IPS DF 6.9 (cell line): ENCODE measurements at regions not wholly inside any gene's neighbourhood (a gene's known extent, or its start where the extent isn't known, plus 50 kb on each side); places are given as distances from the start of the nearest gene placed in this dataset.
"Not testable (repeated sequence)": the region's sequence is repeated elsewhere in the genome, so short reads cannot be mapped to it uniquely, and the experiment has no call there.

Source experiments
- DNase-seq: peaks from one replicate; pipeline ENCODE4 v3.0.0-alpha.2; 2013; ENCODE audit warnings: low read depth, low spot score
- H3K27ac ChIP-seq: one replicate; pipeline ENCODE4 v1.5.1; 2013; ENCODE audit warnings: low read length, control low read depth
- H3K27me3 ChIP-seq: 2 replicates; pipeline ENCODE4 v1.6.1; 2013; ENCODE audit warnings: mild to moderate bottlenecking, low read length; ENCODE audit not compliant: control insufficient read depth, insufficient read depth
- H3K36me3 ChIP-seq: 2 replicates; pipeline ENCODE4 v1.6.1; 2013; ENCODE audit warnings: low read length; ENCODE audit not compliant: control insufficient read depth, insufficient read depth
- H3K4me1 ChIP-seq: 2 replicates; pipeline ENCODE4 v1.6.1; 2013; ENCODE audit warnings: low read length; ENCODE audit not compliant: control insufficient read depth, insufficient read depth
- H3K4me3 ChIP-seq: 2 replicates; pipeline ENCODE4 v1.5.1; 2013; ENCODE audit warnings: mild to moderate bottlenecking, low read length
- H3K9me3 ChIP-seq: 2 replicates; pipeline ENCODE4 v1.6.1; 2013; ENCODE audit warnings: low read length, inconsistent platforms; ENCODE audit not compliant: control insufficient read depth, insufficient read depth
- WGBS: extraction: QIAGEN DNeasy Blood & Tissue Kit; methylation state at CpG from one replicate; pipeline ENCODE4 v1.1.7; 2013; ENCODE audit warnings: mixed read lengths, missing lambda C conversion rate; ENCODE audit not compliant: insufficient read length, insufficient coverage; 5-methylcytosine and 5-hydroxymethylcytosine counted together

DNA sequence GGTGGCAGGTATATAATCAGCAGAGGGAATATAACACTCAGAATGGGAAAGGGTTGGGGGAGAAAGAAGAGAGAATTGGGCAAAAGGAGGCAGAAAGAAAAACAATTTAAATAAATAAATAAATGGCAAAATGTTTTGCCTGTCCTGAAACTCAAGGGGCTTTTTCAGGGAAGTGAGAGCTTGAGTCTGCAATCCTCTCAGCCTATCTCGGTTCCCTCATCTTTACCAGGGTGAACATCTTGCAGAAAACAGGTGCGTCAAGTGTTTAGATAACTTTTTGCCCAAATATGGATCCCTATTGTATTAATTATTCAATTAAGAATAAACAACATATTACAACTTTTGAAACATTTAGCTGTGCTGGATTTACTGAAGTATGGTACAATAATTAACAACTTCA lies 343.0 kb upstream of the EDIL3 start:
- no CpG with 5 or more reads among the region's 2 CpGs for WGBS
- DNase-seq = no peak

GRCh38 chr5:84725946-84726570 lies 341.4 kb upstream of the EDIL3 start:
- H3K27ac ChIP-seq = no peak overlapping the region
- no peaks in the 10 kb centered on the region for H3K4me1 ChIP-seq
- no peaks in the 10 kb centered on the region for H3K9me3 ChIP-seq
- no peak overlapping the region for H3K4me3 ChIP-seq
- DNase-seq = no peak
- no peaks in the 10 kb centered on the region for H3K36me3 ChIP-seq
- no peaks in the 10 kb centered on the region for H3K27me3 ChIP-seq
- no CpG with 5 or more reads among the region's 2 CpGs for WGBS

More for the DNA sequence above, 343.0 kb upstream of the EDIL3 start:
- Histone ChIP-seq H3K4me3 (no peak overlapping the region), H3K9me3 (no peaks in the 10 kb centered on the region), H3K27me3 (no peaks in the 10 kb centered on the region), H3K27ac (no peak overlapping the region), H3K4me1 (no peaks in the 10 kb centered on the region), H3K36me3 (no peaks in the 10 kb centered on the region)

DNA sequence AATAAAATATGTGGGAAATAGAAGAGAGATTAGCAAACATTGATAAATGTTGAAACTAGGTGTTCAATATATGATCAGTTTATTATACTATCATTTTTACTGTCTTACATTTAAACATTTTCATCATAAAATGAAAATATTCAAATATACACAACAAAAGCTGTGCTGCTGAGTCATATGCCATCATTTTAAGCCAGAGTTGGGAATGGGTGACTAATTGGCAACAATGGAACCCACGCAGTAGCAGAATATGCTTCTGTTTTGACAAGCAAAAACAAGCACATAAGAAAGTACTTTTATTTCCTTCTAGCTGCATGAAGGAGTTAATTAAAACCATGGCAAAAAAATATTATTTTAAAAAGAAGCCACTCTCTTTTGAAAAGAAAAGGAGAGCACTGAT lies 340.0 kb upstream of the EDIL3 start:
- no CpG with 5 or more reads among the region's 1 CpG for WGBS
- no peak for DNase-seq
- H3K27me3 ChIP-seq = no peaks in the 10 kb centered on the region
- no peaks in the 10 kb centered on the region for H3K36me3 ChIP-seq
- no peak overlapping the region for H3K4me3 ChIP-seq
- no peaks in the 10 kb centered on the region for H3K9me3 ChIP-seq
- H3K4me1 ChIP-seq = no peaks in the 10 kb centered on the region
- H3K27ac ChIP-seq = no peak overlapping the region

DNA sequence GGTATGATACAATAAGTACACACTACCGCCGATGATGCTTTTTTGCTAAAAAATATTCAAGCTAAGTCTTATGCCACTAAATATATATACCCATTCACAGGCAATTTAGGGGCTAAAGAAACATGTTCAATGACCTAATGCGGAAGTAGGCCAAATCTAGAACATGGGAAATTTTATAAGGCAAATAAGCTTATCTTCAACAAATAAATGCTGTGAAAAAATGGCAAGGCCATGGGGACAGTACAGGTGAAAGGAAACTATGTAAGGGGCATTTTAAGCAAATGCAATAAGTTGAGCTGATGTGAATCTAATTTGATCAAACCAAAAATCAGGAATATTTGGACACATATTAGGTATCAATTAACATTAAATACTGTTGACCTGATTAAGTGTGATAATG lies 339.5 kb upstream of the EDIL3 start:
- WGBS = no CpG with 5 or more reads among the region's 3 CpGs
- Histone ChIP-seq H3K27ac (no peak overlapping the region), H3K4me3 (no peak overlapping the region), H3K9me3 (no peaks in the 10 kb centered on the region), H3K27me3 (no peaks in the 10 kb centered on the region), H3K4me1 (no peaks in the 10 kb centered on the region), H3K36me3 (no peaks in the 10 kb centered on the region)
- DNase-seq = no peak

GRCh38 chr5:84718377-84718776 lies 333.7 kb upstream of the EDIL3 start:
- no peaks in the 10 kb centered on the region for H3K4me1 ChIP-seq
- no peaks in the 10 kb centered on the region for H3K27me3 ChIP-seq
- no peak overlapping the region for H3K4me3 ChIP-seq
- no CpG with 5 or more reads among the region's 3 CpGs for WGBS
- no peaks in the 10 kb centered on the region for H3K36me3 ChIP-seq
- no peaks in the 10 kb centered on the region for H3K9me3 ChIP-seq
- H3K27ac ChIP-seq = no peak overlapping the region
- DNase-seq = no peak

DNA sequence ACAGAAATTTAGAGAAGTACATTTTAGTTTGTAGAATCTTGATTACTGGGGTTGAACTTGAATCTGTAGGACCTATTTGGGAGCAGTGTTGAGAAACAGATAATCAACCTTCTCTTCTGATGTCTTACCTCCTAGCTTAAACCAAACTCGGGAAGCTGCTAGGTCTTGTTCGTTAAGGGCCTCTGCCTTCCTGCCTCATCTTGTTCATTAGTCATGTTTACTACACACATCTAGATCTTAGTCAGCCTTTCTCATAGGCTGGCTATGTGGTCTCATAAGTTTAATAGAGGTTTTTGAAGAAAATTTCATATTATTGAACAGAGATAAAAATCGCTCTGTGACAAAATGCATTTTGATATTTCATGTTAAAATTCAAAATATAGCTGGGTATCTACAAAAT lies 331.0 kb upstream of the EDIL3 start:
- Histone ChIP-seq H3K27me3 (no peaks in the 10 kb centered on the region), H3K4me1 (no peaks in the 10 kb centered on the region), H3K4me3 (no peak overlapping the region), H3K36me3 (no peaks in the 10 kb centered on the region), H3K9me3 (no peaks in the 10 kb centered on the region), H3K27ac (no peak overlapping the region)
- DNase-seq = no peak
- WGBS = no CpG with 5 or more reads among the region's 3 CpGs

GRCh38 chr5:84715091-84715490 lies 330.4 kb upstream of the EDIL3 start:
- Histone ChIP-seq H3K36me3 (no peaks in the 10 kb centered on the region), H3K9me3 (no peaks in the 10 kb centered on the region), H3K27ac (no peak overlapping the region), H3K27me3 (no peaks in the 10 kb centered on the region), H3K4me3 (no peak overlapping the region), H3K4me1 (no peaks in the 10 kb centered on the region)
- no CpG with 5 or more reads among the region's 1 CpG for WGBS
- no peak for DNase-seq

DNA sequence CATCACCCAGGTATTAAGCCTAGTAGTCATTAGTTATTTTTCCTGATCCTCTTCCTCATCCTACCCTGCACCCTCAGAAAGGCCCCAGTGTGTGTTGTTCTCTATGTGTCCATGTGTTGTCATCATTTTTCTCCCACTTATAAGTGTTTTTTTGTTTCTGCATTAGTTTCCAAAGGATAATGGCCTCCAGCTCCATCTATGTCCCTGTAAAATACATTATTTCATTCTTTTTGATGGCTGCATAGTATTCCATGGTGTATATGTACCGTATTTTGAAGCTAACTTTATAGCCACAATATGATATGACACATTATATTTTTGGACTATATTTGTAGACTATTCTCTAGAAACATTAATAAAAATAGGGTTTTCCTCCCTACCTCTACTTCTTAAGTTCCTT lies 324.4 kb upstream of the EDIL3 start:
- Histone ChIP-seq H3K27me3 (no peaks in the 10 kb centered on the region), H3K9me3 (no peaks in the 10 kb centered on the region), H3K36me3 (no peaks in the 10 kb centered on the region), H3K4me3 (no peak overlapping the region), H3K4me1 (no peaks in the 10 kb centered on the region), H3K27ac (no peak overlapping the region)
- no peak for DNase-seq
- WGBS = no CpG with 5 or more reads among the region's 1 CpG

GRCh38 chr5:84706678-84707641 lies 322.3 kb upstream of the EDIL3 start:
- no peaks in the 10 kb centered on the region for H3K4me1 ChIP-seq
- no peaks in the 10 kb centered on the region for H3K27me3 ChIP-seq
- DNase-seq = no peak
- no peak overlapping the region for H3K27ac ChIP-seq
- no peak overlapping the region for H3K4me3 ChIP-seq
- no CpG with 5 or more reads among the region's 5 CpGs for WGBS
- no peaks in the 10 kb centered on the region for H3K36me3 ChIP-seq
- no peaks in the 10 kb centered on the region for H3K9me3 ChIP-seq

- not testable (repeated sequence) for H3K4me1 ChIP-seq, H3K9me3 ChIP-seq, H3K4me3 ChIP-seq, H3K27me3 ChIP-seq, H3K27ac ChIP-seq, H3K36me3 ChIP-seq, DNase-seq
- no CpG with 5 or more reads among the region's 7 CpGs for WGBS
Observed at GRCh38 chr5:84700545-84700944, 315.9 kb upstream of the EDIL3 start.
